Endothelial cell of umbilical vein (primary cell): ENCODE measurements at regions not wholly inside any gene's neighbourhood (a gene's known extent, or its start where the extent isn't known, plus 50 kb on each side); places are given as distances from the start of the nearest gene placed in this dataset.

ENCODE experiments used
- BruUV-seq: library from RNA; stranded (reverse); fragments of 400-500 nt; replicated peaks from 2 replicates; lab custom pipeline; 2021; lab: Mats Ljungman, UMichigan
- CTCF ChIA-PET: fragments of 300-600, 350-600 bp; sonication (Branson Sonifier 250); formaldehyde crosslinking; loops from one replicate; lab custom pipeline; 2021; ENCODE audit warnings: antibody characterized with exemption, inconsistent platforms; lab: Charles Lee
- POLR2A ChIA-PET: fragments of 300-600, 350-600 bp; sonication (Branson Sonifier 250); formaldehyde crosslinking; loops from one replicate; lab custom pipeline; 2021; ENCODE audit warnings: antibody characterized with exemption, inconsistent platforms; lab: Charles Lee
- DNase-seq: peaks from one replicate; pipeline ENCODE4 v3.0.0-alpha.2; 2011; ENCODE audit warnings: low read depth, low spot score
- FAIRE-seq: peaks from 2 replicates; lab custom pipeline; 2011; peaks lifted over from hg19 to GRCh38; lab: Jason Lieb, UNC
- H2AFZ ChIP-seq: 2 replicates; pipeline ENCODE4 v1.6.0; 2012; ENCODE audit warnings: low read depth, low read length, control low read depth, inconsistent platforms
- H3K27ac ChIP-seq: 2 replicates; pipeline ENCODE4 v1.5.1; 2011; ENCODE audit warnings: low read depth, mild to moderate bottlenecking, control low read depth, low read length, moderate library complexity; ENCODE audit not compliant: insufficient read depth
- H3K27me3 ChIP-seq, 2 experiments: 2 replicates each; pipeline versions ENCODE4 v1.6.0 to v1.6.1; 2011; ENCODE audit warnings: low read length in 2 of 2, mixed read lengths in 1 of 2; ENCODE audit not compliant: control insufficient read depth in 2 of 2, insufficient read depth in 2 of 2
- H3K36me3 ChIP-seq, 2 experiments: 2 replicates in 1 of 2; 3 replicates in 1 of 2; pipeline ENCODE4 v1.5.1; 2011; ENCODE audit warnings: low read length in 2 of 2, mild to moderate bottlenecking in 1 of 2, moderate library complexity in 1 of 2; ENCODE audit not compliant: control insufficient read depth in 2 of 2, insufficient read depth in 2 of 2; ENCODE audit errors: extremely low read depth in 1 of 2
- H3K4me1 ChIP-seq: 3 replicates; pipeline ENCODE4 v1.5.1; 2011; ENCODE audit warnings: mild to moderate bottlenecking, low read length; ENCODE audit not compliant: control insufficient read depth, insufficient read depth; ENCODE audit errors: extremely low read depth
- H3K4me2 ChIP-seq: 2 replicates; pipeline ENCODE4 v1.6.1; 2011; ENCODE audit warnings: low read length, control low read depth, mixed read lengths; ENCODE audit not compliant: insufficient read depth
- H3K4me3 ChIP-seq, 3 experiments: fragments of 200-600 bp in 1 of 3; sonication (generic), shearing (Covaris generic) in 1 of 3; replicated peaks in 1 of 3; 2 replicates each; pipeline ENCODE4 v1.5.1; 2011 to 2016; ENCODE audit warnings: control low read depth in 3 of 3, low read length in 3 of 3, mild to moderate bottlenecking in 2 of 3, inconsistent platforms in 1 of 3, low read depth in 1 of 3, moderate library complexity in 1 of 3; ENCODE audit not compliant: insufficient read depth in 1 of 3
- H3K79me2 ChIP-seq: 2 replicates; pipeline ENCODE4 v1.6.0; 2012; ENCODE audit warnings: low read length, inconsistent platforms; ENCODE audit not compliant: control insufficient read depth, insufficient read depth
- H3K9ac ChIP-seq: replicated peaks from 2 replicates; pipeline ENCODE3; 2011; ENCODE audit warnings: low read length, control low read depth; ENCODE audit not compliant: insufficient read depth; ENCODE audit errors: extremely low read depth
- H3K9me1 ChIP-seq: replicated peaks from 3 replicates; pipeline ENCODE4 v1.6.0; 2011; ENCODE audit warnings: mild to moderate bottlenecking, low read length; ENCODE audit not compliant: control insufficient read depth, insufficient read depth; ENCODE audit errors: extremely low read depth
- H3K9me3 ChIP-seq: replicated peaks from 2 replicates; pipeline ENCODE4 v1.5.1; 2012; ENCODE audit warnings: low read length, inconsistent platforms; ENCODE audit not compliant: control insufficient read depth, insufficient read depth
- H4K20me1 ChIP-seq: replicated peaks from 2 replicates; pipeline ENCODE3; 2011; ENCODE audit warnings: mild to moderate bottlenecking, low read length; ENCODE audit not compliant: control insufficient read depth, insufficient read depth; ENCODE audit errors: extremely low read depth
- CTCF ChIP-seq, 2 donors: IDR thresholded peaks; 1 replicate in 1 of 2; 2 replicates in 1 of 2; pipeline ENCODE4 v1.5.1; 2011; ENCODE audit warnings: low read length in 2 of 2, mild to moderate bottlenecking in 2 of 2, moderate library complexity in 2 of 2, control low read depth in 1 of 2, inconsistent platforms in 1 of 2, low read depth in 1 of 2; ENCODE audit not compliant: insufficient read depth in 1 of 2; ENCODE audit errors: extremely low read depth in 1 of 2
- EZH2 ChIP-seq: IDR thresholded peaks from 2 replicates; pipeline ENCODE4 v1.6.1; 2012; ENCODE audit warnings: borderline replicate concordance, low read depth, mild to moderate bottlenecking, moderate library complexity, low read length, inconsistent platforms; ENCODE audit not compliant: severe bottlenecking
- FOS ChIP-seq: IDR thresholded peaks from 2 replicates; pipeline ENCODE4 v1.6.1; 2011; ENCODE audit warnings: mild to moderate bottlenecking, low read length, moderate library complexity, borderline replicate concordance; ENCODE audit not compliant: insufficient read depth
- GATA2 ChIP-seq: IDR thresholded peaks from 2 replicates; pipeline ENCODE4 v1.7.0; 2011; ENCODE audit warnings: low read depth, mild to moderate bottlenecking, moderate library complexity, mixed read lengths, low read length; ENCODE audit not compliant: insufficient read length, insufficient read depth
- JUN ChIP-seq: IDR thresholded peaks from 2 replicates; pipeline ENCODE4 v1.6.1; 2011; ENCODE audit warnings: borderline replicate concordance, low read depth; ENCODE audit not compliant: insufficient read length, insufficient read depth
- MAX ChIP-seq: IDR thresholded peaks from 2 replicates; pipeline ENCODE4 v1.6.1; 2011; ENCODE audit not compliant: insufficient read depth, insufficient read length
- MYC ChIP-seq: IDR thresholded peaks from one replicate; pipeline ENCODE4 v1.6.1; 2011; ENCODE audit warnings: mild to moderate bottlenecking, low read depth, low read length
- POLR2A ChIP-seq: IDR thresholded peaks from 2 replicates; pipeline ENCODE4 v1.6.1; 2012; ENCODE audit warnings: low read depth, mild to moderate bottlenecking, control low read depth, low read length
- POLR2AphosphoS5 ChIP-seq: IDR thresholded peaks from 2 replicates; pipeline ENCODE4 v1.6.1; 2012; ENCODE audit warnings: low read depth, mild to moderate bottlenecking, control low read depth, low read length, moderate library complexity; ENCODE audit not compliant: insufficient read depth
- dilution Hi-C: fragments of 300-500 bp; cut with MboI; formaldehyde crosslinking; loops from one replicate; pipeline ENCODE4 v1.15.0; 2019; ENCODE audit warnings: low sequenced_read_pairs; ENCODE audit not compliant: extremely low pct_ligation_motif_present
- intact Hi-C: fragments of 100-400 bp; cut with micrococcal nuclease; formaldehyde crosslinking; loops from one replicate; pipeline ENCODE4 v1.10.0; 2022

GRCh38 chr2:217361483-217361880 lies 501.6 kb upstream of the TNP1 start:
- CTCF ChIA-PET = interaction anchor here (0.7 to 1.4 kb wide), 4 partner anchors 8 to 195 kb away, joined by 3 to 4 read pairs (median 4); no protein-coding TSS in a partner anchor
- H3K9ac ChIP-seq = no peak overlapping the region

More at GRCh38 chr2:217361483-217361880, 501.6 kb upstream of the TNP1 start:
- no peaks in the 10 kb centered on the region for H3K9me1 ChIP-seq
- intact Hi-C loops = no loop called here
- DNase-seq (no peak), FAIRE-seq (no peak)
- H3K4me2 ChIP-seq = no peak overlapping the region
- H3K36me3 ChIP-seq = no peaks in the 10 kb centered on the region
- no peak overlapping the region for H3K4me3 ChIP-seq
- TF ChIP-seq GATA2 (no peak), CTCF (IDR thresholded peaks at IDR 0.05; ENCODE audit: extremely low read depth in 1 of 2, insufficient read depth in 1 of 2, low read depth in 1 of 2, low read length in 2 of 2) (no peak), JUN (no peak), FOS (no peak), POLR2AphosphoS5 (no peak), MAX (no peak), EZH2 (no peak), MYC (no peak), POLR2A (no peak)
- H3K79me2 ChIP-seq = no peaks in the 10 kb centered on the region
- no peaks in the 10 kb centered on the region for H3K27me3 ChIP-seq
- no peak overlapping the region for H2AFZ ChIP-seq
- dilution Hi-C loops = no loop called here
- POLR2A ChIA-PET = no interaction called here
- no peaks in the 10 kb centered on the region for H4K20me1 ChIP-seq
- H3K4me1 ChIP-seq = no peaks in the 10 kb centered on the region
- no peaks in the 10 kb centered on the region for H3K9me3 ChIP-seq
- BruUV-seq = no TSS peak
- H3K27ac ChIP-seq = no peak overlapping the region
